DND-41 (cell line): ENCODE measurements at regions not wholly inside any gene's neighbourhood (a gene's known extent, or its start where the extent isn't known, plus 50 kb on each side); places are given as distances from the start of the nearest gene placed in this dataset.

ENCODE experiments used
- ATAC-seq: fragments of 200-7000 bp; cut with Tn5 transposase; 3 replicates; pipeline ENCODE4 v1.9.1; 2021; ENCODE audit warnings: low read depth; ENCODE audit not compliant: insufficient read depth
- DNase-seq: peaks from one replicate; pipeline ENCODE4 v3.0.0-alpha.2; 2020
- H2AFZ ChIP-seq: 2 replicates; pipeline ENCODE4 v1.6.0; 2012; ENCODE audit warnings: low read depth, low read length
- H3K27ac ChIP-seq: 2 replicates; pipeline ENCODE4 v1.5.1; 2012; ENCODE audit warnings: low read length, inconsistent platforms
- H3K27me3 ChIP-seq: fragments of 200-600 bp; sonication (generic); 2 replicates; pipeline ENCODE4 v1.6.0; 2012; ENCODE audit warnings: low read length, mild to moderate bottlenecking, inconsistent platforms; ENCODE audit not compliant: insufficient read depth, poor library complexity
- H3K36me3 ChIP-seq: 2 replicates; pipeline ENCODE4 v1.5.1; 2012; ENCODE audit warnings: low read length, inconsistent platforms; ENCODE audit not compliant: insufficient read depth
- H3K4me1 ChIP-seq: 2 replicates; pipeline ENCODE4 v1.5.1; 2012; ENCODE audit warnings: mild to moderate bottlenecking, low read length; ENCODE audit not compliant: insufficient read depth
- H3K4me2 ChIP-seq: 2 replicates; pipeline ENCODE4 v1.6.0; 2012; ENCODE audit warnings: mild to moderate bottlenecking, moderate library complexity, low read length, inconsistent platforms; ENCODE audit not compliant: insufficient read depth
- H3K4me3 ChIP-seq, 2 experiments: fragments of 200-600 bp in 1 of 2; shearing (Covaris generic) in 1 of 2; 2 replicates each; pipeline ENCODE4 v1.5.1; 2012 to 2016; ENCODE audit warnings: inconsistent platforms in 2 of 2, low read length in 2 of 2, mild to moderate bottlenecking in 2 of 2, low read depth in 1 of 2, moderate library complexity in 1 of 2
- H3K79me2 ChIP-seq: 2 replicates; pipeline ENCODE4 v1.6.0; 2012; ENCODE audit warnings: low read length, inconsistent platforms; ENCODE audit not compliant: insufficient read depth
- H3K9ac ChIP-seq: 2 replicates; pipeline ENCODE4 v1.6.0; 2012; ENCODE audit warnings: low read depth, mild to moderate bottlenecking, inconsistent platforms, low read length, moderate library complexity
- H3K9me3 ChIP-seq: 2 replicates; pipeline ENCODE4 v1.5.1; 2012; ENCODE audit warnings: low read length, moderate library complexity, mild to moderate bottlenecking, inconsistent platforms; ENCODE audit not compliant: insufficient read depth, severe bottlenecking
- H4K20me1 ChIP-seq: 2 replicates; pipeline ENCODE4 v1.6.0; 2012; ENCODE audit warnings: low read length; ENCODE audit not compliant: insufficient read depth
- EZH2 ChIP-seq: IDR thresholded peaks from 3 replicates; pipeline ENCODE4 v1.6.1; 2012; ENCODE audit warnings: borderline replicate concordance, low read depth, mild to moderate bottlenecking, moderate library complexity, low read length, inconsistent platforms; ENCODE audit not compliant: severe bottlenecking
- TF ChIP-seq, protein P1 (sequence below): IDR thresholded peaks from 2 replicates; pipeline ENCODE4 v1.5.1; 2012; ENCODE audit warnings: borderline replicate concordance, low read length, moderate library complexity, mild to moderate bottlenecking; ENCODE audit not compliant: poor library complexity, severe bottlenecking; ENCODE audit errors: extremely low read depth

DNA sequence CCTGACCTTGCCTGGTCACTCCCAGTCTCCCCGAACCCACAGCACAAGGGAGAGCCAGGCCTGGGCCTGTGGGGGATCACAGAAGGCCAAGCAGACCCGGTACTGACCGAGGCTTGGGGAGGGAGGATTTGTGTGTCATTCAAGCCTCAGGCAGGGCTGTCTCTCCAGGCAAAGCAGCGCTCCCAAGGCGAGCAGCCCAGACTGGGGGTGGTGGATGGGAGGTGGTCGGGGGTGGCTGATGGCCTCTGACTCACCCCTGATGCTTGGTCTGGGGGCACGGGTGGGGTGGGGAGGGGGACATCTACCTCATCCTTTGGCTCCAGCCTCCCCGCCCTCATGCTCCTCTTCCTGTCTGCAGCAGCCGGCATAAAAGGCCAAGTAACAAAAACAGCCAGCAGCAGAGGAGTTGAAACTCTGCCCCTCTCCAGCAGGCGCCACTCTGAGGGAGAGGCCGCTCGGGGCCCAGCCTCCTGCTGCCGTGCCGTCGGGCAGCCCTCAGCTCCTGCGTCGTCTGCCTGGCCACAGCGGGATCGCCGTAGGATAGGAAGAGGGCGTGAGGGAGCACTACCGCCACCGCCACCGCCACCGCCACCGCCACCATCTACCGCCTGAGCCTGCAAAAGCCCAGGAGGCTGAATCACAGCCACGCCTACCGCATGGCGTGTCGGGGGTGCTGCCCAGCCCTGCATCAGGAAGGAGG is 166.0 kb downstream of the OLFM1 start:
- Histone ChIP-seq H3K36me3 (no peaks in the 10 kb centered on the region), H3K79me2 (no peaks in the 10 kb centered on the region), H3K9ac (no peak overlapping the region), H2AFZ (no peak overlapping the region), H3K9me3 (no peaks in the 10 kb centered on the region), H3K4me1 (no peaks in the 10 kb centered on the region), H3K27me3 (no peaks in the 10 kb centered on the region), H3K4me2 (no peak overlapping the region), H3K27ac (no peak overlapping the region), H3K4me3 (no peak overlapping the region), H4K20me1 (no peaks in the 10 kb centered on the region)
- DNase-seq (no peak), ATAC-seq (no peak)
- no peak for TF ChIP-seq EZH2
- TF ChIP-seq, protein P1, sequence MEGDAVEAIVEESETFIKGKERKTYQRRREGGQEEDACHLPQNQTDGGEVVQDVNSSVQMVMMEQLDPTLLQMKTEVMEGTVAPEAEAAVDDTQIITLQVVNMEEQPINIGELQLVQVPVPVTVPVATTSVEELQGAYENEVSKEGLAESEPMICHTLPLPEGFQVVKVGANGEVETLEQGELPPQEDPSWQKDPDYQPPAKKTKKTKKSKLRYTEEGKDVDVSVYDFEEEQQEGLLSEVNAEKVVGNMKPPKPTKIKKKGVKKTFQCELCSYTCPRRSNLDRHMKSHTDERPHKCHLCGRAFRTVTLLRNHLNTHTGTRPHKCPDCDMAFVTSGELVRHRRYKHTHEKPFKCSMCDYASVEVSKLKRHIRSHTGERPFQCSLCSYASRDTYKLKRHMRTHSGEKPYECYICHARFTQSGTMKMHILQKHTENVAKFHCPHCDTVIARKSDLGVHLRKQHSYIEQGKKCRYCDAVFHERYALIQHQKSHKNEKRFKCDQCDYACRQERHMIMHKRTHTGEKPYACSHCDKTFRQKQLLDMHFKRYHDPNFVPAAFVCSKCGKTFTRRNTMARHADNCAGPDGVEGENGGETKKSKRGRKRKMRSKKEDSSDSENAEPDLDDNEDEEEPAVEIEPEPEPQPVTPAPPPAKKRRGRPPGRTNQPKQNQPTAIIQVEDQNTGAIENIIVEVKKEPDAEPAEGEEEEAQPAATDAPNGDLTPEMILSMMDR = no peak

DNA sequence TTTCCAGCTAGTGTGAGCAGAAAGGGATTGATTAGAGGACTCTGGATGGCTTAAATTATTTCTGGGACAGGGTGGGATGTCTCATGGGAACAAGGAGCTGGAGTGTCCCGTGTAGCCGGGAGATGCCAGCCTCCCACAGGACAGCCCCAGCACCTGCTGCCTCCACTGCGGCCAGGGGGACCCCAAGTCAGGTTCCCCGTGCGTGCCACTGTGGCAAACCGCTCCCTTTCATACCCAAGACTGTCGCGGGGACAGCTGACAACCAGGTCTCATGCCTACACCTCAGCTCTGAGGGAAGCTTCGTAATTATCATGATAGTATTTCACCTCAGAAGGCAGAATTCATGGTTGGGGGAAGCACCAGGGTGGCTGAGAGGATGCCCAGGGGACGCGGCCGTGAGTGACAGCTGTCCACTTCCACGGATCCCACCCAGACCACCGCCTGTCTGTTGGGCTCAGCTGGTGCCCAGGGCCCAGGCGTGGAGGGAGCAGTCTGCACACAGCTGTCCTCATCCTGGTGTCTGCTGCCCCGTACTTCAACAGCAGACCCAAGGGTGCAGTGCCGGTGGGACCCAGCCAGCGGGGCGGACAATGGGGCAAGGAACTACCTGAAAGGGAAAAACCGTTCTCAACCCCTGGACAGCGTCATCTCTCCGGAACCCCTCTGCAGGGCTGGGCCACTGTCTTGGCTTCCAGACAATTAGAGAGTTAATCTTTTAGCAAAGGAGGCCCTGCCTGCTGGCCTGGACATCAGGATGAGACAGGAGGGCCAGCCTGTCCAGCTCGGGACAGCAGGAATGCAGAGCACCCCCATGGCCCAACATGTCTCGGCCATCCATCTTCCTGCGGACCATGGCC is 166.9 kb downstream of the OLFM1 start:
- no peaks in the 10 kb centered on the region for H3K36me3 ChIP-seq
- no peaks in the 10 kb centered on the region for H4K20me1 ChIP-seq
- no peaks in the 10 kb centered on the region for H3K79me2 ChIP-seq
- no peak for DNase-seq
- H3K9ac ChIP-seq = no peak overlapping the region
- H3K27me3 ChIP-seq = no peaks in the 10 kb centered on the region
- no peak for ATAC-seq
- no peaks in the 10 kb centered on the region for H3K9me3 ChIP-seq
- no peaks in the 10 kb centered on the region for H3K4me1 ChIP-seq
- no peak overlapping the region for H3K27ac ChIP-seq
- H3K4me2 ChIP-seq = no peak overlapping the region
- H2AFZ ChIP-seq = no peak overlapping the region
- H3K4me3 ChIP-seq = no peak overlapping the region
- TF ChIP-seq, protein P1 = no peak
- TF ChIP-seq EZH2 = no peak

DNA sequence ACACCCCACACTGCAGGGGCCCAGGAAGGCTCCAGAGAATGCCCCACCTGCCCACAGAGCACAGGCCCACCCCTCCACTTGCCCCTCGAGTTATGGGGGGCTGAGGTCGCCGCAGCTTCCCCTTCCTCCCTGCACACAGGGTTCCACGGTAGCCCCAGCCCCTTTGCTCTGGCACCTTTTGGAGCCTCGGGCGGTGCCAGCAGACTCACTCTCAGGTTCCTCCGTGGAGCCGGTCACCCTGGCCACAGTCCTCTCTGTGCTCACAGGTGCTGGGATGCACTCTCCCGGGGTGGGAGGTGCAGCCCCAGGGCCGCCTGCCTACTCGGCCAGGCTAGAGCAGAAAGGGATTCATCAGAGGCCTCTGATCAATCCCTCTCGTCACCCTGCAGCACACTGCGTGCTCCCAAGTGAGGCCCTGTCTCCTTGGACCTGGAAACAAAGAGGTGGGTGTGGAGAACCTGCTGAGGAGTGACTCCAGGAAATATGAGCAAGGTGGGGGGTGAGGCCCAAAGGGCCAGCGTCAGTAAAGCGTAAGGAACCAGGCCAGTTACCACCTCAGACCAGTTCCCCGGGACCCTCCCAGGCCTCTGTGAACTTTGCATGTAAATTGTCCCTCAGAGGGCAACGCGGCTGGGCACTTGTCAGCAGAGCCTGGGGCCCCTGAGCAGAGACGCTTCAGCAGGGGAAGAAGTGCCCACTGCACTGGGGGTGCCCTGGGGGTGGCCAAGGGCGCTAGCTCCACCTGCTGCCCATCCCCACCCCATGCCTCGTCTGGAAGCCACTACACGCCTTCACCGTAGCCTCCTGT is 167.8 kb downstream of the OLFM1 start:
- ATAC-seq = no peak
- Histone ChIP-seq H4K20me1 (no peaks in the 10 kb centered on the region), H3K4me1 (no peaks in the 10 kb centered on the region), H3K9ac (no peak overlapping the region), H3K36me3 (no peaks in the 10 kb centered on the region), H3K79me2 (no peaks in the 10 kb centered on the region), H3K4me2 (no peak overlapping the region), H3K9me3 (no peaks in the 10 kb centered on the region), H2AFZ (no peak overlapping the region), H3K27me3 (no peaks in the 10 kb centered on the region), H3K4me3 (no peak overlapping the region), H3K27ac (no peak overlapping the region)
- TF ChIP-seq, protein P1 = no peak
- no peak for TF ChIP-seq EZH2
- no peak for DNase-seq
